IMR-90 (cell line): ENCODE measurements at regions not wholly inside any gene's neighbourhood (a gene's known extent, or its start where the extent isn't known, plus 50 kb on each side); places are given as distances from the start of the nearest gene placed in this dataset.

Experiments used
- ATAC-seq: fragments of 200-7000 bp; cut with Tn5 transposase; 2 replicates; pipeline ENCODE4 v1.9.1; 2020; ENCODE audit warnings: low read depth, mild to moderate bottlenecking, moderate library complexity
- BruUV-seq: library from RNA; stranded (reverse); fragments of 400-500 nt; replicated peaks from 2 replicates; lab custom pipeline; 2021; lab: Mats Ljungman, UMichigan
- CTCF ChIA-PET: fragments of 300-600 bp; formaldehyde crosslinking; extraction: SDS; loops from one replicate; lab custom pipeline; 2021; ENCODE audit warnings: antibody characterized with exemption; lab: Yijun Ruan, JAX
- POLR2A ChIA-PET: fragments of 300-600 bp; sonication (Branson Sonifier 250); formaldehyde crosslinking; loops from one replicate; lab custom pipeline; 2022; ENCODE audit warnings: antibody characterized with exemption; ENCODE audit not compliant: unreplicated experiment; lab: Charles Lee
- DNase-seq: peaks from one replicate; pipeline ENCODE4 v3.0.0; 2013
- H2AFZ ChIP-seq: replicated peaks from 2 replicates; pipeline ENCODE3; 2013; ENCODE audit warnings: low read length, mild to moderate bottlenecking; ENCODE audit not compliant: poor library complexity
- H2AK5ac ChIP-seq: 2 replicates; pipeline ENCODE4 v1.6.1; 2013; ENCODE audit warnings: low read depth, low read length, inconsistent platforms
- H2AK9ac ChIP-seq: replicated peaks from 2 replicates; pipeline ENCODE3; 2013; ENCODE audit warnings: mild to moderate bottlenecking, low read depth, low read length, moderate library complexity; ENCODE audit not compliant: poor library complexity
- H2BK120ac ChIP-seq: 2 replicates; pipeline ENCODE4 v1.6.1; 2013; ENCODE audit warnings: low read depth, low read length, inconsistent platforms
- H2BK15ac ChIP-seq: 3 replicates; pipeline ENCODE4 v1.6.1; 2013; ENCODE audit warnings: low read depth, low read length, inconsistent platforms
- H2BK20ac ChIP-seq: 2 replicates; pipeline ENCODE4 v1.6.1; 2013; ENCODE audit warnings: low read depth, mild to moderate bottlenecking, inconsistent platforms, low read length, moderate library complexity
- H2BK5ac ChIP-seq: 2 replicates; pipeline ENCODE4 v1.6.1; 2013; ENCODE audit warnings: mild to moderate bottlenecking, low read depth, low read length, inconsistent platforms; ENCODE audit not compliant: poor library complexity, severe bottlenecking
- H3K14ac ChIP-seq: replicated peaks from 2 replicates; pipeline ENCODE4 v1.6.1; 2013; ENCODE audit warnings: low read depth, low read length, inconsistent platforms
- H3K18ac ChIP-seq: 2 replicates; pipeline ENCODE4 v1.6.1; 2013; ENCODE audit warnings: low read depth, low read length, control low read depth
- H3K23ac ChIP-seq: 2 replicates; pipeline ENCODE4 v1.6.1; 2013; ENCODE audit warnings: low read depth, low read length, inconsistent platforms
- H3K27ac ChIP-seq: 2 replicates; pipeline ENCODE4 v1.5.1; 2013; ENCODE audit warnings: mild to moderate bottlenecking, control low read depth, low read length; ENCODE audit not compliant: insufficient read depth
- H3K27me3 ChIP-seq: 2 replicates; pipeline ENCODE4 v1.6.1; 2013; ENCODE audit warnings: low read length; ENCODE audit not compliant: control insufficient read depth, insufficient read depth
- H3K36me3 ChIP-seq: 2 replicates; pipeline ENCODE4 v1.6.1; 2013; ENCODE audit warnings: low read length, mixed read lengths; ENCODE audit not compliant: control insufficient read depth, insufficient read depth
- H3K4ac ChIP-seq: 2 replicates; pipeline ENCODE4 v1.6.1; 2013; ENCODE audit warnings: low read depth, low read length, inconsistent platforms
- H3K4me1 ChIP-seq: 2 replicates; pipeline ENCODE4 v1.6.1; 2013; ENCODE audit warnings: low read length, mixed read lengths; ENCODE audit not compliant: control insufficient read depth, insufficient read depth
- H3K4me2 ChIP-seq: 2 replicates; pipeline ENCODE4 v1.6.1; 2013; ENCODE audit warnings: low read depth, mild to moderate bottlenecking, control low read depth, low read length, moderate library complexity
- H3K4me3 ChIP-seq: 2 replicates; pipeline ENCODE4 v1.5.1; 2013; ENCODE audit warnings: low read depth, mild to moderate bottlenecking, control low read depth, low read length, moderate library complexity; ENCODE audit not compliant: insufficient read depth
- H3K56ac ChIP-seq: 2 replicates; pipeline ENCODE4 v1.6.1; 2013; ENCODE audit warnings: low read length, inconsistent platforms; ENCODE audit not compliant: insufficient read depth; ENCODE audit errors: extremely low read depth
- H3K79me1 ChIP-seq, 2 experiments: 2 replicates each; pipeline ENCODE4 v1.6.1; 2013; ENCODE audit warnings: low read length in 2 of 2, inconsistent platforms in 1 of 2, low read depth in 1 of 2
- H3K9ac ChIP-seq: 2 replicates; pipeline ENCODE4 v1.6.1; 2013; ENCODE audit warnings: low read depth, low read length, control low read depth
- H3K9me1 ChIP-seq: 2 replicates; pipeline ENCODE4 v1.6.1; 2013; ENCODE audit warnings: low read length, inconsistent platforms; ENCODE audit not compliant: insufficient read depth
- H3K9me3 ChIP-seq: 2 replicates; pipeline ENCODE4 v1.6.1; 2013; ENCODE audit warnings: low read length; ENCODE audit not compliant: control insufficient read depth, insufficient read depth
- H4K20me1 ChIP-seq: 2 replicates; pipeline ENCODE4 v1.6.1; 2013; ENCODE audit warnings: low read length, inconsistent platforms; ENCODE audit not compliant: insufficient read depth
- H4K5ac ChIP-seq: 2 replicates; pipeline ENCODE4 v1.6.1; 2013; ENCODE audit warnings: mild to moderate bottlenecking, low read depth, low read length, control low read depth
- H4K8ac ChIP-seq, 2 experiments: 2 replicates each; pipeline ENCODE4 v1.6.1; 2013; ENCODE audit warnings: low read depth in 2 of 2, low read length in 2 of 2, control low read depth in 1 of 2, inconsistent platforms in 1 of 2
- H4K91ac ChIP-seq: 2 replicates; pipeline ENCODE4 v1.6.1; 2013; ENCODE audit warnings: low read depth, low read length, inconsistent platforms; ENCODE audit not compliant: insufficient read depth
- BHLHE40 ChIP-seq: fragments of 150-350 bp; IDR thresholded peaks from 2 replicates; pipeline ENCODE4 v1.6.1; 2016; ENCODE audit warnings: mild to moderate bottlenecking, low read depth, low read length
- CEBPB ChIP-seq: IDR thresholded peaks from 2 replicates; pipeline ENCODE4 v1.6.1; 2012; ENCODE audit warnings: low read depth, low read length, improper control_type of control experiment
- CHD1 ChIP-seq: IDR thresholded peaks from 2 replicates; pipeline ENCODE4 v1.6.1; 2012; ENCODE audit warnings: low read depth, low read length, improper control_type of control experiment
- ELK1 ChIP-seq: fragments of 150-350 bp; IDR thresholded peaks from 2 replicates; pipeline ENCODE4 v1.6.1; 2016; ENCODE audit warnings: low read depth, mild to moderate bottlenecking, low read length, moderate library complexity, borderline replicate concordance
- FOS ChIP-seq: fragments of 150-350 bp; IDR thresholded peaks from 2 replicates; pipeline ENCODE4 v1.6.1; 2016; ENCODE audit warnings: low read depth, low read length
- MAFK ChIP-seq: IDR thresholded peaks from 2 replicates; pipeline ENCODE4 v1.6.1; 2012; ENCODE audit warnings: low read depth, low read length, improper control_type of control experiment
- MAZ ChIP-seq: IDR thresholded peaks from 2 replicates; pipeline ENCODE4 v1.6.1; 2012; ENCODE audit warnings: low read depth, mild to moderate bottlenecking, low read length, improper control_type of control experiment, moderate library complexity, borderline replicate concordance
- MXI1 ChIP-seq: IDR thresholded peaks from 2 replicates; pipeline ENCODE4 v1.6.1; 2012; ENCODE audit warnings: low read depth, mild to moderate bottlenecking, low read length, moderate library complexity, borderline replicate concordance
- NFE2L2 ChIP-seq: fragments of 150-350 bp; IDR thresholded peaks from 2 replicates; pipeline ENCODE4 v1.6.1; 2016; ENCODE audit warnings: low read depth, mild to moderate bottlenecking, low read length
- POLR2A ChIP-seq: IDR thresholded peaks from 2 replicates; pipeline ENCODE4 v1.6.1; 2012; ENCODE audit warnings: mild to moderate bottlenecking, low read depth, low read length
- RAD21 ChIP-seq: IDR thresholded peaks from 2 replicates; pipeline ENCODE4 v1.6.1; 2012; ENCODE audit warnings: low read length, improper control_type of control experiment
- RCOR1 ChIP-seq: IDR thresholded peaks from 2 replicates; pipeline ENCODE4 v1.6.1; 2012; ENCODE audit warnings: mild to moderate bottlenecking, low read length, improper control_type of control experiment; ENCODE audit not compliant: insufficient replicate concordance
- RFX5 ChIP-seq: IDR thresholded peaks from 2 replicates; pipeline ENCODE4 v1.8.0; 2012; ENCODE audit warnings: low read depth, mild to moderate bottlenecking, low read length, moderate library complexity
- SMC3 ChIP-seq: fragments of 150-350 bp; IDR thresholded peaks from 2 replicates; pipeline ENCODE4 v1.6.1; 2016; ENCODE audit warnings: low read depth, mild to moderate bottlenecking, antibody characterized with exemption, low read length, moderate library complexity
- WGBS, 2 experiments: methylation state at CpG; one replicate each; pipeline versions ENCODE4 v1.1.5 to v1.1.7; 2013; ENCODE audit warnings: missing lambda C conversion rate in 2 of 2; ENCODE audit not compliant: insufficient read length in 1 of 2; ENCODE audit errors: extremely low coverage in 2 of 2; 5-methylcytosine and 5-hydroxymethylcytosine counted together
- dilution Hi-C: fragments of 300-500 bp; cut with HindIII; formaldehyde crosslinking; loops from one replicate; pipeline ENCODE4 v1.14.3; 2018; ENCODE audit warnings: low sequenced_read_pairs; ENCODE audit not compliant: unreplicated experiment
- in situ Hi-C: fragments of 300-500 bp; cut with MboI; formaldehyde crosslinking; loops from 3 replicates; pipeline ENCODE4 v1.14.3; 2019; ENCODE audit warnings: low sequenced_read_pairs, inconsistent platforms, mixed read lengths
- intact Hi-C: fragments of 100-400 bp; cut with micrococcal nuclease; formaldehyde crosslinking; loops from 2 replicates; pipeline ENCODE4 v1.10.0; 2022

DNA sequence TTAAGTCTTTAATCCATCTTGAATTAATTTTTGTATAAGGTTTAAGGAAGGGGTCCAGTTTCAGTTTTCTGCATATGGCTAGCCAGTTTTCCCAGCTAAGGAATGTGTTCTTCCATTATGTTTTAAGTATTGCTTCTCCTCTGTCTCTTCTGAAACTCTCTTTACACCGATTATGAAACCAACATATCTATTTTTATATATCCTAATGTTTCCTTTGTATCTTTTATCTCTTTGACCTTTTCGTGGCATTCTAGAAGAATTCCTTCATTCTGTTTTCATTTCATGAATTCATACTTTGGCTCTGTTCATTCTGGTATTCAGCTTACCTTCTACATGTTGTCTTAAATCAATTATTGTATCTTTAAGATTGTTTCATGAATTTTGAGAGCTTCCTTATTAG, 697.0 kb upstream of the ACVR2A start:
- Histone ChIP-seq H3K9me1 (no peaks in the 10 kb centered on the region), H2BK5ac (no peak overlapping the region), H3K4ac (no peak overlapping the region), H2BK15ac (no peak overlapping the region), H3K4me2 (no peak overlapping the region), H3K4me3 (no peak overlapping the region), H3K56ac (no peak overlapping the region), H3K4me1 (no peaks in the 10 kb centered on the region), H4K91ac (no peak overlapping the region), H4K20me1 (no peaks in the 10 kb centered on the region), H2AK9ac (no peak overlapping the region), H3K27ac (no peak overlapping the region), H3K14ac (no peak overlapping the region), H3K27me3 (no peaks in the 10 kb centered on the region), H3K23ac (no peak overlapping the region), H4K5ac (no peak overlapping the region), H2BK20ac (no peak overlapping the region), H2AK5ac (no peak overlapping the region), H2AFZ (no peak overlapping the region), H3K36me3 (no peaks in the 10 kb centered on the region), H3K9me3 (peaks cover 9% of the 10 kb centered on the region), H3K79me1 (no peaks in the 10 kb centered on the region), H2BK120ac (no peak overlapping the region), H3K18ac (no peak overlapping the region), H3K9ac (no peak overlapping the region), H4K8ac (no peak overlapping the region)
- BruUV-seq = no TSS peak
- ATAC-seq (no peak), DNase-seq (no peak)
- intact Hi-C loops (no loop called here), dilution Hi-C loops (no loop called here), in situ Hi-C loops (no loop called here)
- no CpG with 5 or more reads among the region's 2 CpGs for WGBS, 2 experiments
- POLR2A ChIA-PET = no interaction called here
- CTCF ChIA-PET = no interaction called here
- TF ChIP-seq SMC3 = no peak
- no peak for TF ChIP-seq MAZ
- TF ChIP-seq RCOR1 = no peak
- no peak for TF ChIP-seq POLR2A
- TF ChIP-seq ELK1 = no peak
- TF ChIP-seq CEBPB = no peak
- TF ChIP-seq CHD1 = no peak
- TF ChIP-seq RFX5 = no peak
- TF ChIP-seq MAFK = no peak
- no peak for TF ChIP-seq FOS
- TF ChIP-seq MXI1 = no peak
- TF ChIP-seq RAD21 = no peak
- no peak for TF ChIP-seq NFE2L2
- no peak for TF ChIP-seq BHLHE40
